A549 (cell line): ENCODE measurements at regions not wholly inside any gene's neighbourhood (a gene's known extent, or its start where the extent isn't known, plus 50 kb on each side); places are given as distances from the start of the nearest gene placed in this dataset.

ENCODE experiments used
- ESRRA ChIP-seq: fragments of 150-350 bp; IDR thresholded peaks from 2 replicates; pipeline ENCODE4 v1.6.1; 2014; ENCODE audit warnings: mild to moderate bottlenecking, low read length, borderline replicate concordance
- FOSL2 ChIP-seq, 2 experiments: fragments of 450-650 bp in 1 of 2; fragments of >200 bp in 1 of 2; sonication (Bioruptor Twin) in 1 of 2; formaldehyde crosslinking; IDR thresholded peaks; 2 replicates each; pipeline versions ENCODE4 v1.5.0 to v1.6.1; 2016 to 2020; ENCODE audit warnings: mild to moderate bottlenecking in 1 of 2, moderate library complexity in 1 of 2
- GATA3 ChIP-seq: IDR thresholded peaks from 2 replicates; pipeline ENCODE4 v1.6.1; 2012; ENCODE audit warnings: borderline replicate concordance
- MAFK ChIP-seq: fragments of 450-650 bp; IDR thresholded peaks from 2 replicates; pipeline ENCODE4 v1.6.1; 2014; ENCODE audit not compliant: partially characterized antibody
- MYC ChIP-seq: IDR thresholded peaks from 2 replicates; pipeline ENCODE4 v1.6.1; 2012; ENCODE audit warnings: mild to moderate bottlenecking, inconsistent platforms, low read length, improper control_type of control experiment, borderline replicate concordance
- POLR2A ChIP-seq: IDR thresholded peaks from 2 replicates; pipeline ENCODE4 v1.6.1; 2012; ENCODE audit warnings: mild to moderate bottlenecking, low read length
- RAD21 ChIP-seq, 2 experiments: fragments of >200 bp in 1 of 2; sonication (Bioruptor Twin) in 1 of 2; formaldehyde crosslinking in 1 of 2; IDR thresholded peaks in 1 of 2; conservative IDR thresholded peaks in 1 of 2; 2 replicates in 1 of 2; 3 replicates in 1 of 2; pipeline ENCODE4 v1.6.1; 2012 to 2018; ENCODE audit warnings: inconsistent platforms in 1 of 2
- RCOR1 ChIP-seq: fragments of 150-350 bp; IDR thresholded peaks from 2 replicates; pipeline ENCODE4 v1.6.1; 2014; ENCODE audit warnings: antibody characterized with exemption, low read length, low read depth
- ZFP36 ChIP-seq: fragments of 450-650 bp; IDR thresholded peaks from 2 replicates; pipeline ENCODE4 v1.6.1; 2014; ENCODE audit warnings: borderline replicate concordance; ENCODE audit not compliant: partially characterized antibody
- ZSCAN20 ChIP-seq: fragments of 250-450 bp; sonication (Bioruptor Pico); IDR thresholded peaks from 2 replicates; pipeline ENCODE4 v1.8.0; 2022; ENCODE audit warnings: mild to moderate bottlenecking, moderate library complexity
- TF ChIP-seq, protein P1 (sequence below): IDR thresholded peaks from 2 replicates; pipeline ENCODE4 v1.6.1; 2012
- TF ChIP-seq, protein P2 (sequence below): fragments of >200 bp; sonication (Bioruptor Twin); formaldehyde crosslinking; IDR thresholded peaks from 3 replicates; pipeline ENCODE4 v1.5.1; 2016
- TF ChIP-seq, protein P3 (sequence below): fragments of 200-600 bp; sonication (generic); IDR thresholded peaks from 2 replicates; pipeline ENCODE4 v1.6.1; 2016; ENCODE audit warnings: antibody characterized with exemption, mild to moderate bottlenecking, moderate library complexity
- TF ChIP-seq, protein P4 (sequence below): fragments of 150-350 bp; IDR thresholded peaks from 2 replicates; pipeline ENCODE4 v1.6.1; 2014; ENCODE audit warnings: low read depth, mild to moderate bottlenecking, low read length

DNA sequence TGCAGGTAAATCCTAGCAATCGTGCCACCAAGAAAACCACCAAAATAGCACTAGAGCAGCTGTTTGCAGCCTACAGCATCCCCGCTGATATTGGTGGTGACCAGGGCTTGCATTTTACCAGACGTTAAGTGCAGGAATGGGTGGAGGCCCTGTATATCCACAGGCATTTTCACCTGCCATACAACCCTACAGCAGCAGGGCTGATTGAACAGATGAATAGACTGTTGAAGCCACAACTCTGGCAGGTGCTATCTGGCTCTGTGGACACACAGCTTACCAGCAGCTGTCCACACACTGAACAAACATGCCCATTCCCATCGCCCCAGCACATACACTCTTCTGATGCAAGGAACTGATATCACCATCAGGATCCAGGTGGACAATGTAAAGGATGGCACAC, 154.5 kb upstream of the APC start:
- TF ChIP-seq, protein P1, sequence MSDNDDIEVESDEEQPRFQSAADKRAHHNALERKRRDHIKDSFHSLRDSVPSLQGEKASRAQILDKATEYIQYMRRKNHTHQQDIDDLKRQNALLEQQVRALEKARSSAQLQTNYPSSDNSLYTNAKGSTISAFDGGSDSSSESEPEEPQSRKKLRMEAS: no peak
- TF ChIP-seq POLR2A (no peak), RCOR1 (no peak), ZSCAN20 (CRISPR knock-in tag) (no peak), RAD21 (conservative IDR thresholded peaks at IDR 0.05 in 1 of 2, IDR thresholded peaks at IDR 0.05 in 1 of 2) (no peak), FOSL2 (IDR thresholded peaks at IDR 0.05) (no peak), FOSL2 (CRISPR knock-in tag; IDR thresholded peaks at IDR 0.05) (no peak), GATA3 (no peak), ESRRA (no peak), MYC (no peak), MAFK (no peak), ZFP36 (no peak)
- TF ChIP-seq, protein P2, sequence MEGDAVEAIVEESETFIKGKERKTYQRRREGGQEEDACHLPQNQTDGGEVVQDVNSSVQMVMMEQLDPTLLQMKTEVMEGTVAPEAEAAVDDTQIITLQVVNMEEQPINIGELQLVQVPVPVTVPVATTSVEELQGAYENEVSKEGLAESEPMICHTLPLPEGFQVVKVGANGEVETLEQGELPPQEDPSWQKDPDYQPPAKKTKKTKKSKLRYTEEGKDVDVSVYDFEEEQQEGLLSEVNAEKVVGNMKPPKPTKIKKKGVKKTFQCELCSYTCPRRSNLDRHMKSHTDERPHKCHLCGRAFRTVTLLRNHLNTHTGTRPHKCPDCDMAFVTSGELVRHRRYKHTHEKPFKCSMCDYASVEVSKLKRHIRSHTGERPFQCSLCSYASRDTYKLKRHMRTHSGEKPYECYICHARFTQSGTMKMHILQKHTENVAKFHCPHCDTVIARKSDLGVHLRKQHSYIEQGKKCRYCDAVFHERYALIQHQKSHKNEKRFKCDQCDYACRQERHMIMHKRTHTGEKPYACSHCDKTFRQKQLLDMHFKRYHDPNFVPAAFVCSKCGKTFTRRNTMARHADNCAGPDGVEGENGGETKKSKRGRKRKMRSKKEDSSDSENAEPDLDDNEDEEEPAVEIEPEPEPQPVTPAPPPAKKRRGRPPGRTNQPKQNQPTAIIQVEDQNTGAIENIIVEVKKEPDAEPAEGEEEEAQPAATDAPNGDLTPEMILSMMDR: no peak
- TF ChIP-seq, protein P3, sequence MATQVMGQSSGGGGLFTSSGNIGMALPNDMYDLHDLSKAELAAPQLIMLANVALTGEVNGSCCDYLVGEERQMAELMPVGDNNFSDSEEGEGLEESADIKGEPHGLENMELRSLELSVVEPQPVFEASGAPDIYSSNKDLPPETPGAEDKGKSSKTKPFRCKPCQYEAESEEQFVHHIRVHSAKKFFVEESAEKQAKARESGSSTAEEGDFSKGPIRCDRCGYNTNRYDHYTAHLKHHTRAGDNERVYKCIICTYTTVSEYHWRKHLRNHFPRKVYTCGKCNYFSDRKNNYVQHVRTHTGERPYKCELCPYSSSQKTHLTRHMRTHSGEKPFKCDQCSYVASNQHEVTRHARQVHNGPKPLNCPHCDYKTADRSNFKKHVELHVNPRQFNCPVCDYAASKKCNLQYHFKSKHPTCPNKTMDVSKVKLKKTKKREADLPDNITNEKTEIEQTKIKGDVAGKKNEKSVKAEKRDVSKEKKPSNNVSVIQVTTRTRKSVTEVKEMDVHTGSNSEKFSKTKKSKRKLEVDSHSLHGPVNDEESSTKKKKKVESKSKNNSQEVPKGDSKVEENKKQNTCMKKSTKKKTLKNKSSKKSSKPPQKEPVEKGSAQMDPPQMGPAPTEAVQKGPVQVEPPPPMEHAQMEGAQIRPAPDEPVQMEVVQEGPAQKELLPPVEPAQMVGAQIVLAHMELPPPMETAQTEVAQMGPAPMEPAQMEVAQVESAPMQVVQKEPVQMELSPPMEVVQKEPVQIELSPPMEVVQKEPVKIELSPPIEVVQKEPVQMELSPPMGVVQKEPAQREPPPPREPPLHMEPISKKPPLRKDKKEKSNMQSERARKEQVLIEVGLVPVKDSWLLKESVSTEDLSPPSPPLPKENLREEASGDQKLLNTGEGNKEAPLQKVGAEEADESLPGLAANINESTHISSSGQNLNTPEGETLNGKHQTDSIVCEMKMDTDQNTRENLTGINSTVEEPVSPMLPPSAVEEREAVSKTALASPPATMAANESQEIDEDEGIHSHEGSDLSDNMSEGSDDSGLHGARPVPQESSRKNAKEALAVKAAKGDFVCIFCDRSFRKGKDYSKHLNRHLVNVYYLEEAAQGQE: no peak
- TF ChIP-seq, protein P4, sequence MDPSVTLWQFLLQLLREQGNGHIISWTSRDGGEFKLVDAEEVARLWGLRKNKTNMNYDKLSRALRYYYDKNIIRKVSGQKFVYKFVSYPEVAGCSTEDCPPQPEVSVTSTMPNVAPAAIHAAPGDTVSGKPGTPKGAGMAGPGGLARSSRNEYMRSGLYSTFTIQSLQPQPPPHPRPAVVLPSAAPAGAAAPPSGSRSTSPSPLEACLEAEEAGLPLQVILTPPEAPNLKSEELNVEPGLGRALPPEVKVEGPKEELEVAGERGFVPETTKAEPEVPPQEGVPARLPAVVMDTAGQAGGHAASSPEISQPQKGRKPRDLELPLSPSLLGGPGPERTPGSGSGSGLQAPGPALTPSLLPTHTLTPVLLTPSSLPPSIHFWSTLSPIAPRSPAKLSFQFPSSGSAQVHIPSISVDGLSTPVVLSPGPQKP: no peak
